ENCODE measurements at regions not wholly inside any gene's neighbourhood (a gene's known extent, or its start where the extent isn't known, plus 50 kb on each side); places are given as distances from the start of the nearest gene placed in this dataset.

GRCh38 chr11:37951996-37952395 is 1354.0 kb upstream of the RAG2 start:
- Histone ChIP-seq H3K27ac (ENCODE audit: low read depth, low read length) (no peak overlapping the region), H3K4me2 (ENCODE audit: insufficient read depth, low read length) (no peak overlapping the region), H4K20me1 (ENCODE audit: insufficient read depth, low read length) (no peaks in the 10 kb centered on the region), H3K27me3 (ENCODE audit: insufficient read depth, low read length) (no peaks in the 10 kb centered on the region), H3K4me3 (ENCODE audit: insufficient read depth, low read length) (no peak overlapping the region), H2AFZ (ENCODE audit: low read length) (no peak overlapping the region), H3K36me3 (ENCODE audit: insufficient read depth, low read length) (no peaks in the 10 kb centered on the region), H3K79me2 (ENCODE audit: insufficient read depth, low read length) (no peaks in the 10 kb centered on the region), H3K4me1 (ENCODE audit: insufficient read depth, low read length) (no peaks in the 10 kb centered on the region), H3K9me3 (ENCODE audit: low read depth, low read length) (no peaks in the 10 kb centered on the region)
- no peak for TF ChIP-seq CTCF (IDR thresholded peaks at IDR 0.05; ENCODE audit: extremely low read depth, low read depth, low read length)
- no peak for DNase-seq (ENCODE audit: insufficient read length, low spot score, missing footprints)

- no peak overlapping the region for H2AFZ ChIP-seq (ENCODE audit: low read length)
- no peaks in the 10 kb centered on the region for H3K9me3 ChIP-seq (ENCODE audit: low read depth, low read length)
- no peaks in the 10 kb centered on the region for H3K27me3 ChIP-seq (ENCODE audit: insufficient read depth, low read length)
- H4K20me1 ChIP-seq (ENCODE audit: insufficient read depth, low read length), result no peaks in the 10 kb centered on the region
- no peak overlapping the region for H3K4me2 ChIP-seq (ENCODE audit: insufficient read depth, low read length)
- H3K4me1 ChIP-seq (ENCODE audit: insufficient read depth, low read length), result no peaks in the 10 kb centered on the region
- H3K27ac ChIP-seq (ENCODE audit: low read depth, low read length), result no peak overlapping the region
- no peak for DNase-seq (ENCODE audit: insufficient read length, low spot score, missing footprints)
- no peaks in the 10 kb centered on the region for H3K36me3 ChIP-seq (ENCODE audit: insufficient read depth, low read length)
- H3K79me2 ChIP-seq (ENCODE audit: insufficient read depth, low read length), result no peaks in the 10 kb centered on the region
- no peak for TF ChIP-seq CTCF (IDR thresholded peaks at IDR 0.05; ENCODE audit: extremely low read depth, low read depth, low read length)
- H3K4me3 ChIP-seq (ENCODE audit: insufficient read depth, low read length), result no peak overlapping the region
These were observed 1350.2 kb upstream of the RAG2 start for GRCh38 chr11:37948258-37948657.

GRCh38 chr11:37947821-37948220 is 1349.8 kb upstream of the RAG2 start:
- no peaks in the 10 kb centered on the region for H4K20me1 ChIP-seq (ENCODE audit: insufficient read depth, low read length)
- H2AFZ ChIP-seq (ENCODE audit: low read length), result no peak overlapping the region
- no peaks in the 10 kb centered on the region for H3K27me3 ChIP-seq (ENCODE audit: insufficient read depth, low read length)
- no peaks in the 10 kb centered on the region for H3K79me2 ChIP-seq (ENCODE audit: insufficient read depth, low read length)
- DNase-seq (ENCODE audit: insufficient read length, low spot score, missing footprints), result no peak
- H3K27ac ChIP-seq (ENCODE audit: low read depth, low read length), result no peak overlapping the region
- no peaks in the 10 kb centered on the region for H3K9me3 ChIP-seq (ENCODE audit: low read depth, low read length)
- no peaks in the 10 kb centered on the region for H3K4me1 ChIP-seq (ENCODE audit: insufficient read depth, low read length)
- no peak for TF ChIP-seq CTCF (IDR thresholded peaks at IDR 0.05; ENCODE audit: extremely low read depth, low read depth, low read length)
- no peaks in the 10 kb centered on the region for H3K36me3 ChIP-seq (ENCODE audit: insufficient read depth, low read length)
- H3K4me3 ChIP-seq (ENCODE audit: insufficient read depth, low read length), result no peak overlapping the region
- no peak overlapping the region for H3K4me2 ChIP-seq (ENCODE audit: insufficient read depth, low read length)

GRCh38 chr11:37946155-37946766 is 1348.2 kb upstream of the RAG2 start:
- Histone ChIP-seq H4K20me1 (ENCODE audit: insufficient read depth, low read length) (no peaks in the 10 kb centered on the region), H3K9me3 (ENCODE audit: low read depth, low read length) (no peaks in the 10 kb centered on the region), H3K4me1 (ENCODE audit: insufficient read depth, low read length) (no peaks in the 10 kb centered on the region), H3K4me3 (ENCODE audit: insufficient read depth, low read length) (no peak overlapping the region), H2AFZ (ENCODE audit: low read length) (no peak overlapping the region), H3K79me2 (ENCODE audit: insufficient read depth, low read length) (no peaks in the 10 kb centered on the region), H3K36me3 (ENCODE audit: insufficient read depth, low read length) (no peaks in the 10 kb centered on the region), H3K27me3 (ENCODE audit: insufficient read depth, low read length) (no peaks in the 10 kb centered on the region), H3K27ac (ENCODE audit: low read depth, low read length) (no peak overlapping the region), H3K4me2 (ENCODE audit: insufficient read depth, low read length) (no peak overlapping the region)
- DNase-seq (ENCODE audit: insufficient read length, low spot score, missing footprints), result no peak
- TF ChIP-seq CTCF (IDR thresholded peaks at IDR 0.05; ENCODE audit: extremely low read depth, low read depth, low read length), result peak; percentile 47

Data from osteoblast (primary cell).